ENCODE measurements at regions not wholly inside any gene's neighbourhood (a gene's known extent, or its start where the extent isn't known, plus 50 kb on each side); places are given as distances from the start of the nearest gene placed in this dataset.

GRCh38 chr10:1894912-1895311 is 157.6 kb upstream of the ADARB2 start:
- DNase-seq (no peak), ATAC-seq (ENCODE audit: insufficient read depth, low read depth) (no peak)
- Histone ChIP-seq H3K27ac (ENCODE audit: low read length) (no peak overlapping the region), H3K9me3 (ENCODE audit: insufficient read depth, low read length, severe bottlenecking) (no peaks in the 10 kb centered on the region), H3K4me1 (ENCODE audit: insufficient read depth, low read length) (no peaks in the 10 kb centered on the region), H2AFZ (ENCODE audit: low read depth, low read length) (no peak overlapping the region), H4K20me1 (ENCODE audit: insufficient read depth, low read length) (no peaks in the 10 kb centered on the region), H3K79me2 (ENCODE audit: insufficient read depth, low read length) (no peaks in the 10 kb centered on the region), H3K27me3 (ENCODE audit: insufficient read depth, low read length, poor library complexity) (no peaks in the 10 kb centered on the region), H3K4me3 (ENCODE audit: low read depth in 1 of 2, low read length in 2 of 2) (no peak overlapping the region), H3K4me2 (ENCODE audit: insufficient read depth, low read length) (no peak overlapping the region), H3K9ac (ENCODE audit: low read depth, low read length) (no peak overlapping the region), H3K36me3 (ENCODE audit: insufficient read depth, low read length) (no peaks in the 10 kb centered on the region)
- TF ChIP-seq CTCF (IDR thresholded peaks at IDR 0.05; ENCODE audit: borderline replicate concordance, extremely low read depth, low read length, poor library complexity, severe bottlenecking) (no peak), EZH2 (IDR thresholded peaks at IDR 0.05; ENCODE audit: borderline replicate concordance, low read depth, low read length, severe bottlenecking) (no peak)

GRCh38 chr10:1893941-1894340 is 156.6 kb upstream of the ADARB2 start:
- no peaks in the 10 kb centered on the region for H3K4me1 ChIP-seq (ENCODE audit: insufficient read depth, low read length)
- no peak overlapping the region for H2AFZ ChIP-seq (ENCODE audit: low read depth, low read length)
- ATAC-seq (ENCODE audit: insufficient read depth, low read depth) = no peak

DNA sequence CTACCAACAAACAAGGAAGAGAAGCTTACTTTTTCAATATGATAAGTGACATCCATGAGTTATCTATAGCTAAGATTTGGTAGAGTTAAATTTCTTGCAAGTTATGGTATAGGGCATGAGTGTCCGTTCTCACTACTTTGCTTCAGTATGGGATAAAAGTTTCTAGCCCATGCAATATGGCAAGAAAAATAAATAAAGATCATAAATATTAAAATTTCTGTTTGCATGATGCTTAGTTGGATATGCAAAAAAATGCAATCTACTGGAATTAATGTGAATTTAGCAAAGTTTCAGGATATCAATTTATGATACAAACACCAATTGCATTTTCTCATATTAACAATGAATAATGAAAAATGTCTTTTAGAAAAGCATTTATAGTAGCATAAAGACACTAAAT is 148.7 kb upstream of the ADARB2 start:
- ATAC-seq (ENCODE audit: insufficient read depth, low read depth) (no peak), DNase-seq (no peak)
- Histone ChIP-seq H3K4me2 (ENCODE audit: insufficient read depth, low read length) (no peak overlapping the region), H3K36me3 (ENCODE audit: insufficient read depth, low read length) (no peaks in the 10 kb centered on the region), H3K27me3 (ENCODE audit: insufficient read depth, low read length, poor library complexity) (no peaks in the 10 kb centered on the region), H4K20me1 (ENCODE audit: insufficient read depth, low read length) (no peaks in the 10 kb centered on the region), H2AFZ (ENCODE audit: low read depth, low read length) (no peak overlapping the region), H3K9me3 (ENCODE audit: insufficient read depth, low read length, severe bottlenecking) (peaks cover 10% of the 10 kb centered on the region), H3K27ac (ENCODE audit: low read length) (no peak overlapping the region), H3K9ac (ENCODE audit: low read depth, low read length) (no peak overlapping the region), H3K4me1 (ENCODE audit: insufficient read depth, low read length) (no peaks in the 10 kb centered on the region), H3K79me2 (ENCODE audit: insufficient read depth, low read length) (no peaks in the 10 kb centered on the region), H3K4me3 (ENCODE audit: low read depth in 1 of 2, low read length in 2 of 2) (no peak overlapping the region)
- TF ChIP-seq EZH2 (IDR thresholded peaks at IDR 0.05; ENCODE audit: borderline replicate concordance, low read depth, low read length, severe bottlenecking) (no peak), CTCF (IDR thresholded peaks at IDR 0.05; ENCODE audit: borderline replicate concordance, extremely low read depth, low read length, poor library complexity, severe bottlenecking) (no peak)

More at GRCh38 chr10:1893941-1894340, 156.6 kb upstream of the ADARB2 start:
- Histone ChIP-seq H3K27me3 (ENCODE audit: insufficient read depth, low read length, poor library complexity) (no peaks in the 10 kb centered on the region), H3K9ac (ENCODE audit: low read depth, low read length) (no peak overlapping the region), H3K4me3 (ENCODE audit: low read depth in 1 of 2, low read length in 2 of 2) (no peak overlapping the region), H4K20me1 (ENCODE audit: insufficient read depth, low read length) (no peaks in the 10 kb centered on the region), H3K36me3 (ENCODE audit: insufficient read depth, low read length) (no peaks in the 10 kb centered on the region), H3K27ac (ENCODE audit: low read length) (no peak overlapping the region), H3K4me2 (ENCODE audit: insufficient read depth, low read length) (no peak overlapping the region), H3K79me2 (ENCODE audit: insufficient read depth, low read length) (no peaks in the 10 kb centered on the region), H3K9me3 (ENCODE audit: insufficient read depth, low read length, severe bottlenecking) (no peaks in the 10 kb centered on the region)
- no peak for TF ChIP-seq CTCF (IDR thresholded peaks at IDR 0.05; ENCODE audit: borderline replicate concordance, extremely low read depth, low read length, poor library complexity, severe bottlenecking)
- no peak for DNase-seq

GRCh38 chr10:1882728-1883127 is 145.4 kb upstream of the ADARB2 start:
- H3K27me3 ChIP-seq (ENCODE audit: insufficient read depth, low read length, poor library complexity) = no peaks in the 10 kb centered on the region
- DNase-seq = no peak

More at GRCh38 chr10:1882728-1883127, 145.4 kb upstream of the ADARB2 start:
- no peaks in the 10 kb centered on the region for H3K36me3 ChIP-seq (ENCODE audit: insufficient read depth, low read length)
- TF ChIP-seq CTCF (IDR thresholded peaks at IDR 0.05; ENCODE audit: borderline replicate concordance, extremely low read depth, low read length, poor library complexity, severe bottlenecking) (no peak), EZH2 (IDR thresholded peaks at IDR 0.05; ENCODE audit: borderline replicate concordance, low read depth, low read length, severe bottlenecking) (no peak)
- no peak overlapping the region for H3K4me2 ChIP-seq (ENCODE audit: insufficient read depth, low read length)
- H3K9me3 ChIP-seq (ENCODE audit: insufficient read depth, low read length, severe bottlenecking) = peaks cover 10% of the 10 kb centered on the region
- no peak overlapping the region for H2AFZ ChIP-seq (ENCODE audit: low read depth, low read length)
- ATAC-seq (ENCODE audit: insufficient read depth, low read depth) = no peak
- H3K4me1 ChIP-seq (ENCODE audit: insufficient read depth, low read length) = no peaks in the 10 kb centered on the region
- H3K9ac ChIP-seq (ENCODE audit: low read depth, low read length) = no peak overlapping the region
- H4K20me1 ChIP-seq (ENCODE audit: insufficient read depth, low read length) = no peaks in the 10 kb centered on the region
- H3K79me2 ChIP-seq (ENCODE audit: insufficient read depth, low read length) = no peaks in the 10 kb centered on the region
- no peak overlapping the region for H3K27ac ChIP-seq (ENCODE audit: low read length)
- H3K4me3 ChIP-seq (ENCODE audit: low read depth in 1 of 2, low read length in 2 of 2) = no peak overlapping the region

All from DND-41 (cell line).